ENCODE measurements at regions not wholly inside any gene's neighbourhood (a gene's known extent, or its start where the extent isn't known, plus 50 kb on each side); places are given as distances from the start of the nearest gene placed in this dataset.

DNA sequence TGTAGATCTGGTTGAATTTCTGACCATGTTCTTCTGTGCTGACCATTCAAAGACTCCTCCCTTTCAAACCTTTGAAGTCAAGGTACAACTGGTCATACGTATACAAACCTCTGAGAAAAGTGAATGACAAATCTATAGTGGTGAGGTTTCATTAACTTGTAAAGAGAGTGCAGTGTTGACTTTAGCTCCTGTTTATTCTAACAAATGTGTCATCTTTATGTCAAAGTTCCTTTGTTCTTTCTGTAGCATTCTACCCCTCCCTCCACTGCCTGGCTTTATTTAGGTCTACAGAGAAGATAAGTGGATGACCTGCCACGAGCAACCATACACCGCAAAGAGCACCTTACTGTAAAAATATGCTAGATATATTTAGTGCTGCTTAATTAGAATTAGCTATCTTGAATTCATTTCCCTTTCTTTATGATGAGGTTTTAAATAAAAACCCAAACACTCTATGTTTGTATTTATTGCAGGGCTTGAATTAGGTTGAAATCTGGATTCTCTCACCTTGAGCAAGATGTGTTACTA is 520.0 kb upstream of the CDH11 start:
- TF ChIP-seq ZBTB20 (CRISPR knock-in tag; IDR thresholded peaks at IDR 0.05; ENCODE audit: borderline replicate concordance, low read depth) (peak; percentile 96; the same call in 1 of the 2 replicates), TAF1 (CRISPR knock-in tag; IDR thresholded peaks at IDR 0.05) (no peak), TBL1XR1 (IDR thresholded peaks at IDR 0.05; ENCODE audit: borderline replicate concordance, low read length, partially characterized antibody) (no peak), ZNF570 (CRISPR knock-in tag; IDR thresholded peaks at IDR 0.05; ENCODE audit: borderline replicate concordance) (no peak), ARNT (IDR thresholded peaks at IDR 0.05) (no peak), ZC3H13 (CRISPR knock-in tag; IDR thresholded peaks at IDR 0.05) (no peak), ZNF619 (CRISPR knock-in tag; IDR thresholded peaks at IDR 0.05) (no peak), ZZZ3 (CRISPR knock-in tag; IDR thresholded peaks at IDR 0.05; ENCODE audit: borderline replicate concordance) (no peak), RBM22 (optimal IDR thresholded peaks at IDR 0.05; ENCODE audit: low read length) (no peak), ARHGAP35 (CRISPR knock-in tag; IDR thresholded peaks at IDR 0.05; ENCODE audit: borderline replicate concordance) (no peak), PRPF4 (IDR thresholded peaks at IDR 0.05; ENCODE audit: low read depth, low read length, poor library complexity, severe bottlenecking) (no peak)
- TF ChIP-seq, protein P1, sequence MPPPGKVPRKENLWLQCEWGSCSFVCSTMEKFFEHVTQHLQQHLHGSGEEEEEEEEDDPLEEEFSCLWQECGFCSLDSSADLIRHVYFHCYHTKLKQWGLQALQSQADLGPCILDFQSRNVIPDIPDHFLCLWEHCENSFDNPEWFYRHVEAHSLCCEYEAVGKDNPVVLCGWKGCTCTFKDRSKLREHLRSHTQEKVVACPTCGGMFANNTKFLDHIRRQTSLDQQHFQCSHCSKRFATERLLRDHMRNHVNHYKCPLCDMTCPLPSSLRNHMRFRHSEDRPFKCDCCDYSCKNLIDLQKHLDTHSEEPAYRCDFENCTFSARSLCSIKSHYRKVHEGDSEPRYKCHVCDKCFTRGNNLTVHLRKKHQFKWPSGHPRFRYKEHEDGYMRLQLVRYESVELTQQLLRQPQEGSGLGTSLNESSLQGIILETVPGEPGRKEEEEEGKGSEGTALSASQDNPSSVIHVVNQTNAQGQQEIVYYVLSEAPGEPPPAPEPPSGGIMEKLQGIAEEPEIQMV (CRISPR knock-in tag; IDR thresholded peaks at IDR 0.05; ENCODE audit: low read depth) = no peak
- TF ChIP-seq, protein P2, sequence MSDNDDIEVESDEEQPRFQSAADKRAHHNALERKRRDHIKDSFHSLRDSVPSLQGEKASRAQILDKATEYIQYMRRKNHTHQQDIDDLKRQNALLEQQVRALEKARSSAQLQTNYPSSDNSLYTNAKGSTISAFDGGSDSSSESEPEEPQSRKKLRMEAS (IDR thresholded peaks at IDR 0.05) = no peak
- TF ChIP-seq, protein P3, sequence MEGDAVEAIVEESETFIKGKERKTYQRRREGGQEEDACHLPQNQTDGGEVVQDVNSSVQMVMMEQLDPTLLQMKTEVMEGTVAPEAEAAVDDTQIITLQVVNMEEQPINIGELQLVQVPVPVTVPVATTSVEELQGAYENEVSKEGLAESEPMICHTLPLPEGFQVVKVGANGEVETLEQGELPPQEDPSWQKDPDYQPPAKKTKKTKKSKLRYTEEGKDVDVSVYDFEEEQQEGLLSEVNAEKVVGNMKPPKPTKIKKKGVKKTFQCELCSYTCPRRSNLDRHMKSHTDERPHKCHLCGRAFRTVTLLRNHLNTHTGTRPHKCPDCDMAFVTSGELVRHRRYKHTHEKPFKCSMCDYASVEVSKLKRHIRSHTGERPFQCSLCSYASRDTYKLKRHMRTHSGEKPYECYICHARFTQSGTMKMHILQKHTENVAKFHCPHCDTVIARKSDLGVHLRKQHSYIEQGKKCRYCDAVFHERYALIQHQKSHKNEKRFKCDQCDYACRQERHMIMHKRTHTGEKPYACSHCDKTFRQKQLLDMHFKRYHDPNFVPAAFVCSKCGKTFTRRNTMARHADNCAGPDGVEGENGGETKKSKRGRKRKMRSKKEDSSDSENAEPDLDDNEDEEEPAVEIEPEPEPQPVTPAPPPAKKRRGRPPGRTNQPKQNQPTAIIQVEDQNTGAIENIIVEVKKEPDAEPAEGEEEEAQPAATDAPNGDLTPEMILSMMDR (CRISPR knock-in tag; IDR thresholded peaks at IDR 0.05) = no peak
